GM12874 (cell line): ENCODE measurements at regions not wholly inside any gene's neighbourhood (a gene's known extent, or its start where the extent isn't known, plus 50 kb on each side); places are given as distances from the start of the nearest gene placed in this dataset.

Source experiments
- TF ChIP-seq, protein P1 (sequence below): IDR thresholded peaks from 2 replicates; pipeline ENCODE4 v1.5.1; 2011; ENCODE audit warnings: low read depth, mild to moderate bottlenecking, control low read depth, low read length, moderate library complexity; ENCODE audit not compliant: insufficient read depth

DNA sequence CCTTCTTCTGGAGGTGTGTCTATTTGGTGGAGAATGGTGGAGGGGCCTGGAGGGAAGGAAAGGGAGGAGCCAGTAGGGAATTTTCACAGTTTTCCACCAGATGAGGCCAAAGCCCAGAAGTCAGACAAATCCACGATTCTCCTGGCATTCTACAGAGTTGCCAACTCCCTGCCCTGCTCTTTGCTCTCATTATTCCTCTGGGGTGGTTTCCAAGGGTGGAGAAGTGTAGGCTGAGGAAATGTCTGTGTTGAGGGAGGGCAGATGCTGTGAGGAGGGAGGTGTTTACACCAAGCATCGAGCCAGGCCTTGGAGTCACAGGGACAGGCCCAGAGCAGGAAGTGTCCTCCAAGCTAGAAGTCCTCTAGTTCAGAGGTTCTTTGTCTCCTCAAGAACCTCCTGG is 124.1 kb upstream of the LGALSL start:
- TF ChIP-seq, protein P1, sequence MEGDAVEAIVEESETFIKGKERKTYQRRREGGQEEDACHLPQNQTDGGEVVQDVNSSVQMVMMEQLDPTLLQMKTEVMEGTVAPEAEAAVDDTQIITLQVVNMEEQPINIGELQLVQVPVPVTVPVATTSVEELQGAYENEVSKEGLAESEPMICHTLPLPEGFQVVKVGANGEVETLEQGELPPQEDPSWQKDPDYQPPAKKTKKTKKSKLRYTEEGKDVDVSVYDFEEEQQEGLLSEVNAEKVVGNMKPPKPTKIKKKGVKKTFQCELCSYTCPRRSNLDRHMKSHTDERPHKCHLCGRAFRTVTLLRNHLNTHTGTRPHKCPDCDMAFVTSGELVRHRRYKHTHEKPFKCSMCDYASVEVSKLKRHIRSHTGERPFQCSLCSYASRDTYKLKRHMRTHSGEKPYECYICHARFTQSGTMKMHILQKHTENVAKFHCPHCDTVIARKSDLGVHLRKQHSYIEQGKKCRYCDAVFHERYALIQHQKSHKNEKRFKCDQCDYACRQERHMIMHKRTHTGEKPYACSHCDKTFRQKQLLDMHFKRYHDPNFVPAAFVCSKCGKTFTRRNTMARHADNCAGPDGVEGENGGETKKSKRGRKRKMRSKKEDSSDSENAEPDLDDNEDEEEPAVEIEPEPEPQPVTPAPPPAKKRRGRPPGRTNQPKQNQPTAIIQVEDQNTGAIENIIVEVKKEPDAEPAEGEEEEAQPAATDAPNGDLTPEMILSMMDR, result no peak

DNA sequence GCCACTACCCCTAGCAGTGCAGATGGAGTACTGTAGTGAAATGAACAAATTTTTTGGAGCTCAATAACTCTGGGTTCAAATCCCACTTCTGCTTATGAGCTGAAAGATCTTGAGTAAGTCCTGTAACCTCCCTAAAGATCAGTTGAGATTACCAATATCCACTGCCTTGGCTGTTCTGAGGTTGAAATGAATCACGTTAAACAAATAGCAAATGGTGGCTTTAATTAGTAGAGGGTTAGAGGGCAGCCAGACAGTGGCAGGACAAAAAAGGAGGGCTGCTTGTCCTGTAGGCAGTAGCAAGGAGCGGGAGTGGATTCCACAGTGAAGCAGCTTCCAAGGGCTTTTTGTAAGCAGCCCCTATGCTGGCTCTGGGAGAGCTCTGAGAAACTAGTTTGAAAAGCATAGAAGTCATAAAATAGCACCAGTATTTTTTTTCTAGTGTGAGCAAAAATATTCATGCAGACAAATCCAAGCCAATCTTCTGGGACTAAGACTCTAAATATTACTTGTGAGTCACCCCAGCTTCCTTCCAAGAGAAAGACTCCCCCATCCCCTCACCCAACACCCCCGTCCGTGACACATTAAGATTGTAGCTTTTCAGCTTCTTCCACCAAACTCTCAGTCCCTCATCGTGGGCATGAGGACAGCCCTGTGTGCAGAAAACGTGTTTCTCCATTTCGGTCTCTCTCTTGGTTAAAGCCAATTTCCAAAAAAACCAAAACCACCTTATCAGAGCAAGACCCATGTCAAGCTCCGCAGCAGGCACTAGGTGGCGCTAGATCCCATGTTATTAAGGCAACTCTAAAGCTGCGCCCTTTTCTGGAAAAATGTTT is 123.5 kb upstream of the LGALSL start:
- TF ChIP-seq, protein P1, result peak; percentile 79

DNA sequence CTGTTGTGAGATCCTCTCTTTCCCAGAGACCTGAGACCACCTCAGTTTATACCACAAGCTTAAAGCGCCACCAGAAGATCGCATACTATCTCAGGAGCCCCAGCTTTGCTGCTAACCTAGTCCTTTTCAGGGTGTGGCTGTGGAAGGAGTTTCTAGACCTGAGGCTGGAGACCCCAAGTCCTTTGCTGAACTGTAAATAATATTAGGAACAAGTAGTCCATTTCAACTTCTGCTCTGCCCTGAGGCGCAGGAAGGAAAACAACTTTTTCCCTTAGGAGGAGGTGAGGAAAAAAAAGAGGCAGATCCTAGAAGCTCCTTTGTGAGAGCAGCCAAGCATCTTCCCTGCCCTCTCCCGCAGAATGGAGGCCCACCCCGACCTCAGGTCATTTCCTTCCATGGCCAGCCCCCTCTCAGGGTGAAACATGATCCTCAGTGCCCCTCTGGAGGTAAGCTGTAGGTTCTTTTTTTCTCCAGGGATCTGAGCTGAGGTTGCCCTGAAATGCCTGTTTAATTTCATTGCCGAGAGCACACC is 122.8 kb upstream of the LGALSL start:
- TF ChIP-seq, protein P1, result no peak

DNA sequence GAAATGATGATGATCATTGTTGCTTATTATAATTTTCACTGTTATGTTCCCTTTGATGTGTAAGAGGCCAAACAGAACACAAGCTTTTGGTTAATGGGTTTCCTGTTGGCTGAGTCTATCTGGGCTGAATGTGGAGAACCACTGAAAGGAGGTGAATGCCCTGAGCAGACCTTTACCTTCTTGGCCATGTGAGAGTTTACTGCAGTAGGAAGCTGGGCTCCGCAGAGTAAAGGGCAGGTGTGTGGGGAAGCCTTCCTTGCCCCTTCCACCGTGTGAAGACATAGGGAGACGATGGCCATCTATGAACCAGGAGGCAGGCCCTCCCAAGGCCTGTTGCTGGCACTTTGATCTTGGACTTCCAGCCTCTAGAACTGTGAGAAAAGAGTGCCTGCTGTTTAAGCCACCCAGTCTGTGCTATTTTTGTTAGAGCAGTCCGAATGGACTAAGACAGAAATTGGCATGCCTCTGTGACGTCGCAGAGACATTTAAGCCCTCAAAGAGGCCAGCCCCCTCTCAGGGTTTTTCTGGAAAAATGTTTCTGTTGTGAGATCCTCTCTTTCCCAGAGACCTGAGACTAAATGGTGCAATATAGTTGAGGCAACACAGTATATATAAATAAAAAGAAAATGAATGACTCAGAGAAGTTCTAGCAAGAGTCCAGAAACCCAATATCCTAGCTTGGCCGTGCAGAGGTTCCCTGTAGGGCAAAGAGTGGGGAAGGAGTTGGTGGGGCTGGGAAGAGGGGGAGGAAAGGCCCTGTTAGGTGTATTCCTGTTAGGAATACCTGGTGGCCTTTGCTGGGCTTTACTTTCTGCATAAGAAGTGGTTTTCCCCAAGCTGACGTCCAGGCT is 121.9 kb upstream of the LGALSL start:
- TF ChIP-seq, protein P1, result no peak

DNA sequence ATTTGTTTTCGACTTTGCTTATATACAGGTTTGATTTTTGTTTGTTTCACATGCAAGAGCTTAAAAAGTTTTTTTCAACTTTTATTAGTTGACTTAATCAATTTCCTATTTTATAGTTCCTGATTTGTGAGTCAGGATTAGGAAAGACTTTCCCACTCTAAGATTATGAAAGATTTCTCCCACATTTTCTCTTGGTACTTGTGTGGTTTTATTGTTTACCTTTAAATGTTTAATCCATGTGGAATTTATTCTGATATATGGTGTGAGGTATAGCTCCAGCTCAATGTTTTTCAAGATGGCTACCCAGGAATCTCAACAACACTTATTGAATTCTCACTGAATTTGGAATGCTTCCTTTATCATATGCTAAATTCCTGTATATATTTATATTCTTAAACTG is 117.8 kb upstream of the LGALSL start:
- TF ChIP-seq, protein P1, result no peak

DNA sequence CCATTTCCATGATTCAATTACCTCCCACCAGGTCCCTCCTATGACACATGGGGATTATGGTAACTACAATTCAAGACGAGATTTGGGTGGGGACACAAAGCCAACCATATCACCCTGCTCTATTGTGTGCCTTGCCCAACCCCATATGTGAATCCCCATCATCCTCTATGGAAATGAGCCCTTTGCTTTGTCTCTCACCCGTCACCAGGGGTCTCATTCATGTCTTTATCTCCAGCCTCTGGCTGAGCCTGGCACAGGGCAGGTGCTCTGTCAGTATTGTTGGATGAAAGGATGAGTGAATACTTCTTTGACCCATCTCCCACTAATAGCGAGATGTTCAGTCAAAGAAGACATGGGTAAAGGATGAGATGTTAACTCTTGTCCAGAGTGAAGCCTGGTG is 116.6 kb upstream of the LGALSL start:
- TF ChIP-seq, protein P1, result no peak

DNA sequence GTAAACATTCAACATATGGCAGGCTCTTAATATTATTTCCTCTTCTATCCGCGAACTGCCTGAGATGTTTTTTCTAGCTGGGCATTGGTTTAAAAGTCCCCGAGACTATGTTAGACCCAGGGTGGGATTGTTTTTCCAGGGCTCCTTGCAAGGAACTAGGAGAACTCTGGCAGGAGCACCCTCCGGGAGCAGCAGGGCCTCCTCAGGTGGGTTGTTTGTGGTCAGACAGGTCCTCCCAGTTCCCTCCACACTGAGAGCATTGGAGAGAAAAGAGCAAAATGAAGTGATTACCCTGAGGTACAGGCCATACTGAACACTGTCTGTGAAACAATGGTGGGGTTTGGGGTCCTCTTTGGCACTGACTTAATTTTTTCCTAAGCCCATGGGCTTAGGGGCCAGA is 115.9 kb upstream of the LGALSL start:
- TF ChIP-seq, protein P1, result no peak
